SK-N-SH treated with all-trans-retinoic acid at 6 μM for 48 hours (cell line): ENCODE measurements at regions not wholly inside any gene's neighbourhood (a gene's known extent, or its start where the extent isn't known, plus 50 kb on each side); places are given as distances from the start of the nearest gene placed in this dataset.

ENCODE experiments used
- ATAC-seq: fragments of 200-7000 bp; cut with Tn5 transposase; 3 replicates; pipeline ENCODE4 v1.9.1; 2020; ENCODE audit warnings: mild to moderate bottlenecking, moderate library complexity
- ARNTL ChIP-seq: fragments of 450-650 bp; formaldehyde crosslinking; IDR thresholded peaks from 2 replicates; pipeline ENCODE4 v1.5.0; 2020; ENCODE audit warnings: low read depth, mild to moderate bottlenecking, moderate library complexity, borderline replicate concordance
- BACH2 ChIP-seq: fragments of 250-450 bp; sonication (Bioruptor Pico); IDR thresholded peaks from 2 replicates; pipeline ENCODE4 v1.9.0; 2021; ENCODE audit warnings: mild to moderate bottlenecking, borderline replicate concordance
- CREB5 ChIP-seq: fragments of 250-450 bp; sonication (Bioruptor Pico); IDR thresholded peaks from 2 replicates; pipeline ENCODE4 v1.5.1; 2020; ENCODE audit warnings: low read depth, mild to moderate bottlenecking, moderate library complexity
- CSDC2 ChIP-seq: fragments of 250-450 bp; sonication (Bioruptor Pico); IDR thresholded peaks from 2 replicates; pipeline ENCODE4 v1.5.0; 2020; ENCODE audit warnings: mild to moderate bottlenecking, moderate library complexity
- ESRRG ChIP-seq: fragments of 250-450 bp; sonication (Bioruptor Pico); IDR thresholded peaks from 2 replicates; pipeline ENCODE4 v1.6.1; 2021; ENCODE audit warnings: mild to moderate bottlenecking
- GLIS3 ChIP-seq: fragments of 250-450 bp; sonication (Bioruptor Pico); IDR thresholded peaks from 2 replicates; pipeline ENCODE4 v1.5.0; 2020; ENCODE audit warnings: mild to moderate bottlenecking, moderate library complexity
- ISL1 ChIP-seq: fragments of 250-450 bp; sonication (Bioruptor Pico); IDR thresholded peaks from 2 replicates; pipeline ENCODE4 v2.1.2; 2022; ENCODE audit warnings: mild to moderate bottlenecking, moderate library complexity
- PATZ1 ChIP-seq: fragments of 250-450 bp; sonication (Bioruptor Pico); IDR thresholded peaks from 2 replicates; pipeline ENCODE4 v1.8.0; 2020; ENCODE audit warnings: mild to moderate bottlenecking, moderate library complexity, borderline replicate concordance
- POU6F1 ChIP-seq: fragments of 250-450 bp; sonication (Bioruptor Pico); IDR thresholded peaks from 2 replicates; pipeline ENCODE4 v1.8.0; 2021; ENCODE audit warnings: low read depth, mild to moderate bottlenecking, moderate library complexity, borderline replicate concordance
- PPARA ChIP-seq: fragments of 250-450 bp; sonication (Bioruptor Pico); IDR thresholded peaks from 2 replicates; pipeline ENCODE4 v1.5.0; 2020; ENCODE audit warnings: mild to moderate bottlenecking, borderline replicate concordance
- RARB ChIP-seq: fragments of 250-450 bp; sonication (Bioruptor Pico); IDR thresholded peaks from 2 replicates; pipeline ENCODE4 v1.8.0; 2021; ENCODE audit warnings: mild to moderate bottlenecking, moderate library complexity
- SNAI2 ChIP-seq: fragments of 250-450 bp; sonication (Bioruptor Pico); IDR thresholded peaks from 2 replicates; pipeline ENCODE4 v1.5.0; 2020; ENCODE audit warnings: mild to moderate bottlenecking, moderate library complexity
- TCF4 ChIP-seq: fragments of 250-450 bp; sonication (Bioruptor Pico); IDR thresholded peaks from 2 replicates; pipeline ENCODE4 v1.8.0; 2021; ENCODE audit warnings: mild to moderate bottlenecking, moderate library complexity, borderline replicate concordance
- TOX ChIP-seq: fragments of 250-450 bp; sonication (Bioruptor Pico); IDR thresholded peaks from 2 replicates; pipeline ENCODE4 v1.8.0; 2021; ENCODE audit warnings: mild to moderate bottlenecking, moderate library complexity, borderline replicate concordance
- ZFP3 ChIP-seq: fragments of 250-450 bp; sonication (Bioruptor Pico); IDR thresholded peaks from 2 replicates; pipeline ENCODE4 v1.5.0; 2020; ENCODE audit warnings: mild to moderate bottlenecking, moderate library complexity
- ZFP30 ChIP-seq: fragments of 450-650 bp; formaldehyde crosslinking; IDR thresholded peaks from 2 replicates; pipeline ENCODE4 v1.5.0; 2022; ENCODE audit warnings: mild to moderate bottlenecking, moderate library complexity
- ZNF565 ChIP-seq: fragments of 450-650 bp; formaldehyde crosslinking; conservative IDR thresholded peaks from 2 replicates; pipeline ENCODE4 v1.5.0; 2020; ENCODE audit warnings: low read depth, mild to moderate bottlenecking, moderate library complexity
- ZNF70 ChIP-seq: fragments of 450-650 bp; formaldehyde crosslinking; IDR thresholded peaks from 2 replicates; pipeline ENCODE4 v1.5.0; 2020; ENCODE audit warnings: mild to moderate bottlenecking, moderate library complexity
- ZNF8 ChIP-seq: fragments of 450-650 bp; formaldehyde crosslinking; IDR thresholded peaks from 2 replicates; pipeline ENCODE4 v1.5.0; 2020; ENCODE audit warnings: mild to moderate bottlenecking, moderate library complexity
- TF ChIP-seq, protein P1 (sequence below): fragments of 250-450 bp; sonication (Bioruptor Pico); IDR thresholded peaks from 2 replicates; pipeline ENCODE4 v1.5.0; 2020; ENCODE audit warnings: mild to moderate bottlenecking, moderate library complexity
- TF ChIP-seq, protein P2 (sequence below): fragments of 250-450 bp; sonication (Bioruptor Pico); IDR thresholded peaks from 2 replicates; pipeline ENCODE4 v1.5.1; 2021; ENCODE audit warnings: mild to moderate bottlenecking, moderate library complexity

GRCh38 chr12:60278209-60278608 is 682.4 kb downstream of the SLC16A7 start:
- no peak for ATAC-seq

GRCh38 chr12:60279221-60279620 is 683.4 kb downstream of the SLC16A7 start:
- no peak for ATAC-seq
- TF ChIP-seq CREB5: no peak
- TF ChIP-seq ZFP30 (CRISPR knock-in tag): no peak
- TF ChIP-seq ZFP3 (CRISPR knock-in tag): no peak
- no peak for TF ChIP-seq ARNTL (CRISPR knock-in tag)
- no peak for TF ChIP-seq ISL1
- TF ChIP-seq POU6F1 (CRISPR knock-in tag): no peak
- no peak for TF ChIP-seq RARB
- TF ChIP-seq, protein P1, sequence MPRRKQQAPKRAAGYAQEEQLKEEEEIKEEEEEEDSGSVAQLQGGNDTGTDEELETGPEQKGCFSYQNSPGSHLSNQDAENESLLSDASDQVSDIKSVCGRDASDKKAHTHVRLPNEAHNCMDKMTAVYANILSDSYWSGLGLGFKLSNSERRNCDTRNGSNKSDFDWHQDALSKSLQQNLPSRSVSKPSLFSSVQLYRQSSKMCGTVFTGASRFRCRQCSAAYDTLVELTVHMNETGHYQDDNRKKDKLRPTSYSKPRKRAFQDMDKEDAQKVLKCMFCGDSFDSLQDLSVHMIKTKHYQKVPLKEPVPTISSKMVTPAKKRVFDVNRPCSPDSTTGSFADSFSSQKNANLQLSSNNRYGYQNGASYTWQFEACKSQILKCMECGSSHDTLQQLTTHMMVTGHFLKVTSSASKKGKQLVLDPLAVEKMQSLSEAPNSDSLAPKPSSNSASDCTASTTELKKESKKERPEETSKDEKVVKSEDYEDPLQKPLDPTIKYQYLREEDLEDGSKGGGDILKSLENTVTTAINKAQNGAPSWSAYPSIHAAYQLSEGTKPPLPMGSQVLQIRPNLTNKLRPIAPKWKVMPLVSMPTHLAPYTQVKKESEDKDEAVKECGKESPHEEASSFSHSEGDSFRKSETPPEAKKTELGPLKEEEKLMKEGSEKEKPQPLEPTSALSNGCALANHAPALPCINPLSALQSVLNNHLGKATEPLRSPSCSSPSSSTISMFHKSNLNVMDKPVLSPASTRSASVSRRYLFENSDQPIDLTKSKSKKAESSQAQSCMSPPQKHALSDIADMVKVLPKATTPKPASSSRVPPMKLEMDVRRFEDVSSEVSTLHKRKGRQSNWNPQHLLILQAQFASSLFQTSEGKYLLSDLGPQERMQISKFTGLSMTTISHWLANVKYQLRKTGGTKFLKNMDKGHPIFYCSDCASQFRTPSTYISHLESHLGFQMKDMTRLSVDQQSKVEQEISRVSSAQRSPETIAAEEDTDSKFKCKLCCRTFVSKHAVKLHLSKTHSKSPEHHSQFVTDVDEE (CRISPR knock-in tag): no peak
- TF ChIP-seq ESRRG (CRISPR knock-in tag): no peak
- no peak for TF ChIP-seq ZNF70 (CRISPR knock-in tag)
- no peak for TF ChIP-seq ZNF8 (CRISPR knock-in tag)
- TF ChIP-seq GLIS3 (CRISPR knock-in tag): no peak

More at GRCh38 chr12:60278209-60278608, 682.4 kb downstream of the SLC16A7 start:
- TF ChIP-seq CSDC2 (CRISPR knock-in tag): no peak
- no peak for TF ChIP-seq BACH2
- TF ChIP-seq ISL1: no peak
- no peak for TF ChIP-seq RARB
- TF ChIP-seq ARNTL (CRISPR knock-in tag): no peak
- TF ChIP-seq TOX (CRISPR knock-in tag): no peak
- no peak for TF ChIP-seq PATZ1
- TF ChIP-seq, protein P1 (CRISPR knock-in tag): no peak
- no peak for TF ChIP-seq ESRRG (CRISPR knock-in tag)
- TF ChIP-seq SNAI2: no peak
- no peak for TF ChIP-seq CREB5
- TF ChIP-seq, protein P2, sequence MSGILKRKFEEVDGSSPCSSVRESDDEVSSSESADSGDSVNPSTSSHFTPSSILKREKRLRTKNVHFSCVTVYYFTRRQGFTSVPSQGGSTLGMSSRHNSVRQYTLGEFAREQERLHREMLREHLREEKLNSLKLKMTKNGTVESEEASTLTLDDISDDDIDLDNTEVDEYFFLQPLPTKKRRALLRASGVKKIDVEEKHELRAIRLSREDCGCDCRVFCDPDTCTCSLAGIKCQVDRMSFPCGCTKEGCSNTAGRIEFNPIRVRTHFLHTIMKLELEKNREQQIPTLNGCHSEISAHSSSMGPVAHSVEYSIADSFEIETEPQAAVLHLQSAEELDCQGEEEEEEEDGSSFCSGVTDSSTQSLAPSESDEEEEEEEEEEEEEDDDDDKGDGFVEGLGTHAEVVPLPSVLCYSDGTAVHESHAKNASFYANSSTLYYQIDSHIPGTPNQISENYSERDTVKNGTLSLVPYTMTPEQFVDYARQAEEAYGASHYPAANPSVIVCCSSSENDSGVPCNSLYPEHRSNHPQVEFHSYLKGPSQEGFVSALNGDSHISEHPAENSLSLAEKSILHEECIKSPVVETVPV (CRISPR knock-in tag): no peak
- TF ChIP-seq ZNF70 (CRISPR knock-in tag): no peak
- no peak for TF ChIP-seq TCF4 (CRISPR knock-in tag)
- no peak for TF ChIP-seq ZFP3 (CRISPR knock-in tag)
- no peak for TF ChIP-seq ZNF8 (CRISPR knock-in tag)
- TF ChIP-seq ZNF565: no peak
- TF ChIP-seq PPARA (CRISPR knock-in tag): no peak
- TF ChIP-seq ZFP30 (CRISPR knock-in tag): no peak
- TF ChIP-seq, all 23 proteins: peak for 0
